NCI-H82 treated with DMSO at 0.1 percent for 48 hours (cell line): ENCODE measurements at regions not wholly inside any gene's neighbourhood (a gene's known extent, or its start where the extent isn't known, plus 50 kb on each side); places are given as distances from the start of the nearest gene placed in this dataset.

Experiments
- DNase-seq: peaks from one replicate; lab custom pipeline; 2025; ENCODE audit not compliant: unreplicated experiment; lab: John Stamatoyannopoulos, UW

- no peak for DNase-seq
Observed at GRCh38 chr5:23012842-23013241, 159.7 kb upstream of the CDH12 start.

- DNase-seq: no peak
Observed at GRCh38 chr5:23007762-23008161, 154.6 kb upstream of the CDH12 start.

GRCh38 chr5:23007236-23007635, 154.1 kb upstream of the CDH12 start:
- DNase-seq: no peak

- DNase-seq: no peak
Observed at GRCh38 chr5:23001120-23001519, 148.0 kb upstream of the CDH12 start.

- no peak for DNase-seq
Observed at GRCh38 chr5:22998774-22999173, 145.6 kb upstream of the CDH12 start.

GRCh38 chr5:22998362-22998761, 145.2 kb upstream of the CDH12 start:
- no peak for DNase-seq

- no peak for DNase-seq
Observed at GRCh38 chr5:22988937-22989336, 135.8 kb upstream of the CDH12 start.

- no peak for DNase-seq
Observed at GRCh38 chr5:22986281-22986680, 133.1 kb upstream of the CDH12 start.

- no peak for DNase-seq
Observed at GRCh38 chr5:22985446-22985845, 132.3 kb upstream of the CDH12 start.

- DNase-seq: no peak
Observed at GRCh38 chr5:22970956-22971618, 117.9 kb upstream of the CDH12 start.

GRCh38 chr5:22970491-22970890, 117.3 kb upstream of the CDH12 start:
- DNase-seq: no peak

GRCh38 chr5:22968386-22968785, 115.2 kb upstream of the CDH12 start:
- DNase-seq: no peak

GRCh38 chr5:22965960-22966359, 112.8 kb upstream of the CDH12 start:
- DNase-seq: no peak

GRCh38 chr5:22964632-22965031, 111.5 kb upstream of the CDH12 start:
- no peak for DNase-seq

GRCh38 chr5:22958462-22959262, 105.5 kb upstream of the CDH12 start:
- DNase-seq: no peak

- DNase-seq: no peak
Observed at GRCh38 chr5:22947921-22948320, 94.8 kb upstream of the CDH12 start.

GRCh38 chr5:22938362-22938761, 85.2 kb upstream of the CDH12 start:
- no peak for DNase-seq

GRCh38 chr5:22928821-22929482, 75.8 kb upstream of the CDH12 start:
- no peak for DNase-seq

GRCh38 chr5:22926574-22926973, 73.4 kb upstream of the CDH12 start:
- no peak for DNase-seq

GRCh38 chr5:22918511-22918910, 65.4 kb upstream of the CDH12 start:
- no peak for DNase-seq

GRCh38 chr5:22916393-22916792, 63.2 kb upstream of the CDH12 start:
- DNase-seq: no peak

- DNase-seq: no peak
Observed at GRCh38 chr5:22911019-22911418, 57.9 kb upstream of the CDH12 start.
